Stimulated activated CD4-positive, alpha-beta T cell treated with anti-CD3 and anti-CD28 coated beads, Interleukin-12 subunit alpha, Interleukin-12 subunit beta, amount 100 ng/mL, for 24 hours (primary cell): ENCODE measurements at regions not wholly inside any gene's neighbourhood (a gene's known extent, or its start where the extent isn't known, plus 50 kb on each side); places are given as distances from the start of the nearest gene placed in this dataset.

Source experiments
- DNase-seq, 2 experiments: peaks; one replicate each; pipeline ENCODE4 v3.0.0-alpha.2; 2020; ENCODE audit warnings: low read depth in 2 of 2

DNA sequence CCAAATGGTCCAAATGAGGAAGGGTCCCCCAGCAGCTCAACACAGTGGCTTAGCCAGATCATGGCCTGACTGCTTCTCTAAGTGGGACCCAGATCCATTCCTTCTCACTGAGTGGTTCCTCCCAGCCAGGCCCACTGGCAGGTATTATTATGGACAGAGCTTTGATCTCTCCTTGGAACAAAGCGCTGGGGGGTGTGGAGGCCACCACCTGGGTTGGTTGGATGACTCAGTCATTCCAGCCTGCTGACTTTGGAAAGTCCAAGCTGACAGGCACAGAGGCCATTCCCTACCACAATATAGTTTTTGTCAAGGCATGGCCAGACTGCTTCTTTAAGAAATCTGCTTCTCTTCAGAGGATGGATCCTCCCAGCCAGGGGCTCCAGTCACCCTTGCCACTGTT, 341.1 kb downstream of the BTG1 start:
- no peak for DNase-seq

DNA sequence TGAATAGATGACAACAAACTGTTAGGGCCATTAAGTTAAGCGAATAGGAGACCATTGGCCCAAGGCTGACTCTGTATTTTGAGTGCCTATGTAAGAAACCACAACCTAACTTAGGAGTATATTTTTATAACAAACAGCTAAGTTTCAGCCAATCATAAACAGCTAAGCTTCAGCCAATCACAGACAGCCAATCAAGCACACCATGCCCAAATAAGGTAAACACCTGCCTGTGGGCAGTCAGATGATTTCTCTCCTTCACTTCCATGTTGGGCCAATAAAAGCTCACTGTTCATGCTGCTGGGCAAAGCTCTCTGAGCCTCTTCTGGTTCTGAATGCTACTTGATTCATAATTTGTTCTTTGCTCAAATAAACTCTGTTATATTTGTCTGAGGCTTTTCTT, 344.6 kb downstream of the BTG1 start:
- DNase-seq: no peak

DNA sequence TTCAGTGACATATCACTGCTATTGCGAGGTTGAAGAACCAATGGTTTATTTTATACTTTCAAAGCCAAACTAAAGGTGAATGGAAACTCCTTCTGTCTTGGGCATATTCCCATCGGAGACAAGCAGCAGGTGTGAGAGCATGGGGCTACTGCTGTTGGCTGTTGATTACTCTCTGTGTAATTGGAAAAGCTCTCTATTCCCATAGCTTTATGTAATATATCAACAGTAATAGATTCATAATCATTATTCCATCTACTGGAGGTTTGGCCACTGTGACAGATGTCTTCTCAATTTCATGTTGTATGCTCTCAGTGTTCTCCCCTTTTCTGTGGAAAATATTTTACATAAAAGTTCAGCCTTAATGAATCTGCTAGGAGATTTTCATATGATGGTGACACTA, 352.0 kb downstream of the BTG1 start:
- DNase-seq: no peak

DNA sequence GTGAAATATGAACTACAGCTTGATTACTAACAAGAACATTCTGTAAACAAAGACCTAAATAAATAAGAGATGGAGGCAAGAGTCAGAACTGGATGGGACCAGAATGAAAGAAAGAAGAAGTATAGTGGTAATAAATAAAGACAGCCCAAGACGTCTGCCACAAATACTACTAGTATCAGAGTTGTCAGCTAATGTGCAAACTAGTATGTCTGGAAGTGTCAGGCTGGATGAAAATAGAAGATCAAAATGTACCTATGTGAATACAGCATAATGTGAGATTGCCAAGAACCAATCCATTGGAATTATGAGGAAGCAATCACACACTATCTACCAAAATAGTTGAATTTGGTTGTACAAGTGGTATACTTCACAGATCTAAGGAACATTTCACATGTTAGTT, 353.0 kb downstream of the BTG1 start:
- DNase-seq: no peak

DNA sequence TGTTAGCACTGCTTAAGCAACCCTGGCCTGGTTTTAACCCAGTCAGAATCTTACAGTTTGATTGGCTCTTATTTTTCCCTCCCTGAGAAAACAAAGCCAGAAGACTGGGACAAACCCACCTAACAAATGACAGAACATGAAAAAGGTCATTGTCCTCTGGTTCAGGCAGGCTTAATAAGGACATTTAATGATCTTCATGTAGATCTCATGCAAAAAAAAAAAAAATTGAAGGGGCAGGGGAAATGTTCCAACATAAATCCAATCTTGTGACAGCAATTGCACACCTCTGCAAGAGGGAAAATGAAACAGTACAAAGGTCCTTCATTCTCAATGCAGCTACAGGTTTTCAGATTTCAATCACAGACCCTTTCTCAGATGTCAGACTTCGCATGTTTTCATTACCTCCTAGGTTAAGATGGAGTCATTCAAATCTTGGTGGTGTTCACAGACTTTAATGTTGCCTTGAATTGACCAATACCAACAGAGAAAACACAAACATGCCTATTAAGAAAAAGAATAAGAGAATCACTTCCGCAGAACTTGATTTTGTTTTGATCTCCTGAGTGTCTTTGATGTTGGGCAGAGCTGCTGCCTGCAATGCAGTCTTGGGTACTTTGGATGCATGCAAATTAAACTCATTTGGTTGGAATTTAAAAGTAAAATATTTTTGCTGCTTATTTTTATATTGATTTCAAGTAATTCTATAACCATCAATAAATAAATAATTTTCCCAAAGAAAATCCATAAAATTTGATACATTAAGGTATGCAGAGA, 359.0 kb downstream of the BTG1 start:
- no peak for DNase-seq

DNA sequence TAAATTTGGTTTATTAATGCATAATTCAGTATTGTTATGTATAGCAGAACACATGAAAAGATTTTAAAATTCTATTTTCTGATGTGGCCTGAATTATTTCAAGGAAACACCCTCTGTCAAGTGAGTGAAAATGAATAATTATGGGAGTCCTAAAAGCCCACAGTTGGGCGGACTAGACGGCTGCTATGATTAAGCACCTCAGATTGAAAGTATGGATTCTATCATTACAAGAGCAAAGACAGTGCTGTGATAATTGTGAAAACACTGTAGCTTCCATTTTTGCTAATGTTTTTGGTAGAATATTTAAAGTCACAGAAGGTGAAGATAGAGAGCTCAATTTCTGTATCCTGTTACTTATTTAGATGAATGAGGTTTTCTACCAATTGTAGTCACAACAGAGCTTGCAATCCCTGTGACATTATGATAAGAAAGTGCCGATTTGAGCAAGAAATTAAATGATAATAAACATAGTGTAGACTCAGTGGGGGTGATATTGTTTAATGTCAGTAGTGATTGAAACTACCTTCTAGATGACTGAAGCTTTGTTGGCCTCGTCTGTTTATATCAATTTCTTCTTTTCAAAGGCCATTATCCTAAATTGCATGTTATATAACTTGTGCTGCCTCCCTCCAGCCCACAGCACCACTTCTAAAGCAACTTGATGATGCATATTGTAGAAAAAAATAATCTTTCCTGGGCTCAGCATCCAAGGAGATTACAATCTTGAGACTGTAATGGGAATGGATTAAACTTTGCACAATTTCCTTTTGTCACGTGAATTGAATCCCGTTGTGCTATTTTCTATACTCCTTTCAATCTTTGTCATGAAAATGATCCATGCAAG, 359.8 kb downstream of the BTG1 start:
- no peak for DNase-seq

DNA sequence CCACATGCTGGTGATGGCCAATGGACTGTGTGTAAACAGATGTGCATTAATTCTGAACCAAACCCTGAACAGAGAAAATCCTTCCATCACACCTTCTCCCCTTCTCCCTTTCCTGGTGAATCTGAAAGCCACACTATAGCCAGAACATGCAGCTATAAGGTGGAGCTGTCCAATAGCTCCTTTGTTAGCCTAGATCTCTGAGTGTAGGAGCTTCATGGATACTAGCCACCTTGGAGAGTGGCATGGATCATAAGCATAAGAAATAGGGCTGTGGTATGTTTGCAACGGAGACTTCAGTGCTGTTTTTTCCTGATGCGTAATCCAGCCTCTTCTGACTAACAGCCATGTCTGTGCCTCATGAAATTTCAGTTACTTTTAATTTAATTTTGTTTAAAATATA, 364.5 kb downstream of the BTG1 start:
- DNase-seq: no peak

DNA sequence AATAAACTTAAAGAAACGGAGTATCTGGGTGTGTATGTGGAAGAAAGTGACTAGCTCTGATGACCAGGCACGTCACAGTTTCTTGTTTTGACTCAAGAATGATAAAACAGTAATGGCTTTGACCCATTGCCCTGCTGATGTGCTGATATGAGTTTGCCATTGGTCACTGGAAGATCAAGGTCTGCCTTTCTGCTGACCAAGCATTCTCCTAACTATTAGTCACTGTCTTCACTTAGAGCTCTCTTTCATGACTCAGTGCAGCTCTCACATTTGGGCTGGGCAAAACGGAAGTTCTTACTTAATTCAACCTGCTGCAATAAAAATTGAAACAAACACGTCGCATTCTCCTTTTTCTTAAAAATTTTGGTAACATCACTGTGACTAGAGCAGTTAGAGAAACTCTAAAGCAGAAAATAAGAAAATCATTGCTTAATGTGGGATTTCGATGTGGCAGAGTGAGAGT, 366.7 kb downstream of the BTG1 start:
- DNase-seq: peak; percentile 6 to 22

DNA sequence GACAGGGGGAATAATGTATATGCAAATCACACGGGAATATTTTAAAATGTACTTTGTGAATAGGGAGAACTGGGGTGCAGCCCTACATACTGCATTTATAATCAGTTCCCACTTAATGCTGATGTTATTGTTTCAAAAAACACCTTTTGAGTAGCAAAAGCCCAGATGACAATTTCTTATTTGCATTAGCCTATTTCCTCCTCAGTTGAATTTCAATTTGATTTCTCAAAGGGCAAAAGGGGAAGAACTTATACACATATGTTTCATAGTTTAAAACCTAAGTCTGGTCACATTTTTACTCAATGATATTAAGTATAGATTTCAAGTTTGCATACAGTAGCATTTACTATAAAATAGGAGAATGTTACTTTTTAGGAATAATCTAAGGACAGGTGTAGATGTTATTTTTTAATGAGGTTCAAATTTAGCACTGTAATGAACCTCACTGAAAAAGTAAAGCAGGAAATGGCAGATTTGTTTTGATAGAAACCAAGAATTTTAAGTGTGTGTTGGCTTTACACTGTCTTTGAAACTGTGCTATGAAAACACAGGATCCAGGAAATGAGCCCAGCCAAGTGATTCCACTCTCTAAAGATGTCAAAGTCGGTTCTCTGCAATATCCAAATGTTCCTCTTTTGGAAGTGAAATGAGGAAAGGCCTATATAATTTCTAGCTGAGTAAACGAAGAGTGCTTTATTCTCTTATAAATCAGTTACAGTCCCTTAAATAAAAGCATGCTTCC, 367.4 kb downstream of the BTG1 start:
- DNase-seq: no peak

DNA sequence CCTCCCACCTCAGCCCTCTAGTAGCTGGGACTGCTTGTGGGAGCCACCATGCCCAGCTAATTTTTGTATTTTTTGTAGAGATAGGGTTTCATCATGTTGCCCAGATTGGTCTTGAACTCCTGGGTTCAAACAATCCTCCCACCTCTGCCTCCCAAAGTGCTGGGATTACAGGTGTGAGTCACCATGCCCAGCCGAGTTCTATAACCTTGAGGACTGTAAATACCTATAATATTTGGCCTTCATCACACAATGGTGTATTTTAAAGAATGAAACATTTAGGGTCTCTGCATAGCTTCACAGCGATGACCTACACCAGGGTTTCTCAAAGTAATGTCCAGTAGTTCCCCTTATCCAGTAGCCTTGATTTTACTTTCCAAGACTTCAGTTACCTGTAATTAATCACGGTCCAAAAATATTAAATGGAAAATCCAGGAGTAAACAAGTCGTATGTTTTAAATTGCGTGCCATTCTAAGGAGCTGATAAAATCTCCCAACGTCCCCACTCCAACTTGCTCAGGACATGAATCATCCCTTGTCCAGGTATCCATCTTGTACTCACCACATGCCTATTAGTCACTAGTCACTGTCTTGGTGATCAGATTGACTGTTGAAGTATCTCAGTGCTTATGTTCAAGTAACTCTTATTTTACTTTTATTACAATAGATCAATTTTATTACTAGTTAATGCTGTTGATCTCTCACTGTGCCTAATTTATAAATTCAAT, 368.2 kb downstream of the BTG1 start:
- DNase-seq: no peak

DNA sequence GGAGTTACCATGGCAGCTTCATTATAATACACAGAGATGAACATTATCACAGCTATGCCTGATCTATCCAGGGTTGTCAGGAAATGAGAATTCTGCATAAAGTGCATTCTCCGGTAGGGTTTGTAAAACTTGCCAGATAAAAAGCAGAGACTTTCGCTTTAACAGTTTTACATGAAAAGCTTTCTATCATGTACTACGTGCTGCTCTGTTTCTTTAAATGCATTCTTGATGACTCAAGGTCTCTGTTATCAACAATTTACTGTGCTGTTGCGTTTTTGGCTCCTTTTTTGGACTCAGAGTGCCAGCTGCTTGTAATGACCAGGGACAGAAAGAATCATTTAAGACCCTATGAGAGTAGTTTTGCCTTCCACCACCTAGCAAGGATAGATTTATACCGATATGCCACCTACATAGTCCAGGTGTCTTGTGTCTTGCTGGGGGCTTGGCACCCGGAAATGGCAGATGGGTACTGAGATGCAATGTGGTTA, 371.2 kb downstream of the BTG1 start:
- DNase-seq: no peak

DNA sequence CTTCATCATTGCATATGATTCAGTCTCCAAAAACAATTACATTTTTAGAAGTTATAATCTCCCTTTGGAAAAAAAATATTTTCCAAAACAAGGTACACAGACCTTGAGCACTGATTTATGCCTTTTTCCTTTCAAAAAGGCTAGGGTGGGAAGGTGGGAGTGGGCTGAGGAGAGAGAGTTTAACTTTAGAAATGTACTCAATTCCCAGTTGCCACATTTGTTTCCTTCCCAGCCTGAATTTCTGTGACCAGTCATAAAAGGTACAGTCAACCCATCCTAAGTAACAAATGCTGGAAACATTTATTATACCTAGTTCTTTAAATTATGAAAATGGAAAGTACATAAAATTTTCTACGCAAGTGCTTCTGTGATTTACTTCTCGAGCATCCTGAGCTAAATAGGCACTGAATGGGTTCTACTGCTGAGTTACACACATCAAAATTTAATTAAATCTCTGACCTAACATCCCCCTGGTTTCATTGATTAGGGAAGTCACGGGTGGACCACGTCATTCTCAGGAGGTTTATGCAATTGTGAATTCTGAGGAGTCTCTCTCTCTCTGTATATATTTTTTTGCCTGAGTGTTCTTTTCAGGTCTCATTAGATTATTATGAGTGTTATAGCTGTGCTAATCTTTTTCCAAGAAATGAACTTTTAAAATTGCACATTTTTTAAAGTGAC, 371.8 kb downstream of the BTG1 start:
- DNase-seq: no peak

DNA sequence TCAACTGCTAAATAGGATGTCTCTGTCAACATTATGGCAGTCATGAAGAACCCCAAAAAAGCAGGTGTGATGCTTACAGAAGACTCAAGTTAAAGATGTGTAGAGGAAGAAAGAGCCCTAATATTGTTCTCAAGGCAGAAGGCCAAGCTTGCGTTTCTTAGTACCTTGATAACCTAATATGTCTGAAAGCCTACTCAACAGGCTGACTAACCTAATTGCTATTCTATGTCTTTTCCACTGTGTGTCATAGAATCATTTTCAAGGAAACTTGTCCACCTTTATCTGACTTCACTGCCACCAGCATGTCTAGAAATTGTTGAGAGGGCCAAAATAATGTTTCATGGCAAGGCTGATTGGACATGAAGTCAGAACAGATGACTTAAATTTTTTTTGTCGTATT, 373.2 kb downstream of the BTG1 start:
- no peak for DNase-seq

DNA sequence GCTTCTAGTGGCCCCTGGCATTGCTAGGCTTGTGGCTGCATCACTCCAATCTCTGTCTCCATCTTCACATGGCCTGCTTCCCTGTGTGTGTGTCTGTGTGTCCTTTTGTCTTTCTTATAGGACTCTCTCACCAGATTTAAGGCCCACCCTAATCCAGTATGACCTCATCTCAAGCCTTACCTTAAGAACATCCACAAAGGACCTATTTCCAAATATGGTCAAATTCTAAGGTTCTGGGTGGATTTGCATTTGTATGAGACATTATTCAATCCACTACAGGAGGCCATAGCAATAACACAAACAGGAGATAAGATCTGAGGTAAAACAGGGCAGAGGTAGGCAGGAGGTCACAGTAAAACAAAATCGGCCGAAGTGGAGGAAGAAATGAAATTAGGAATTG, 375.9 kb downstream of the BTG1 start:
- DNase-seq: no peak

DNA sequence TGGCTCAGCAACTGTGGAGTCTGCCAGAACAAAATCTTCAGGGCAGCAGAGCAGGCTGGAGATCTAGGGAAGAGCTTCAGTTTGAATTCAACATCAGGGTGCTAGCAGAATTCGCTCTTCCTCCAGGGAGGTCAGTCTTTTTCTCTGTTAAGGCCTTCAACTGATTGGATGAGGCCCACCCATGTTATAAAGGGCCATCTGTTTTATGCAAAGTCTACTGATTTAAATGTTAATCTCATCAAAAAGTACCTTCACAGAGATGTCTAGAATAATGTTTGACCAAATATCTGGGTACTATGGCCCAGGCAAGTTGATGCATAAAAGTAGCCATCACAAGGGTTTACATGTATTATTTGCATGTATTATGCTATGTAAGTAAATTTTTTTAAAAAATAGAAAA, 378.4 kb downstream of the BTG1 start:
- DNase-seq: no peak

DNA sequence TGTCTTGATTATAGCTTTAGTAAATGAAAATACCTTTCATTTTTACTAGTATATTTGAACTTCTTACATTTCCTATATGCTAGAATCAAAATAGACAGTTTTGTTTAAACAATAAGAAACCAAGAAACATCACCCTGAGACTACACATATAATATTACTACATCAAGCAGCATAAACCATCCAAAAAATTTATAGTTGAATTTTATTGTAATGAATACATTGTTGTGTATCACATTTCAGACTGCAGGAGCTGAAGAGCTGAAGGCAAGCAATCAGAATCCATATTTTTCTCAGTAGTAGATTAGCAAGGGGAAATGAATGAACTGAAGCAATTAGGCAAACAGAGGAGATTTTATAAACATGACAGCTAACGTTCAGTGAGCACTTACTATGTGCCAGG, 379.2 kb downstream of the BTG1 start:
- DNase-seq: no peak

DNA sequence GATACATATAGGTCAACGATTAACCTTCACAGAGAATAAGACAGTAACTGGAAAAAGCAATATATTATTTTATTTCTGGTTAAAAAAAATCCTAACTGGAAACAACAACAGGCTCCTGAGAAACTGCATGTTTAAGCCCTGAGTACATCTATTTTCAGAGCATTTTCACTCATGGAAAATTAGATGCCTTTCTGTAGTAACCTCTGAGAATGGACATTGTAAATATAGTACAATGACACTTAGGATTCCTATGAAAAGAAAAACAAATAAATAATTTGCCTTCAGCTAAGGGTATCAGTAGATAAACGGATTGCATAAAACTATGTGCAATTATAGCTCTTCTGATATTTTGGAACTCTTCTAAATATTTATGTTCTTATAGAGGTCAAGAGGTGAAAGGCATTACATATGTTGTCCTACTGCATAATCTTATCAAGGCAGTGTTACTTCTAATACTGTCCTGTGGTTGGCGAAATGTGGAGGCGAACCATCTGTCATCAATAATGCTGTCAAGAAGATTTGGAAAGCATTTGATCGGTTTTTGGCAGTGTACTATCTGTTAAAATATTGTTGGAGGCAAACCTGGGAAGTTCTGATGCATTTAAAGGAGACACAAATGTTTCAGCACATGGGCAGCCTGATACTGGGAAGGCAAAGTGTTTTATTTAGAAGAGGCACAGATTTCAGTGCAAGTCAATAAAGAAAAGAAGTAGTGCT, 381.8 kb downstream of the BTG1 start:
- DNase-seq: no peak

DNA sequence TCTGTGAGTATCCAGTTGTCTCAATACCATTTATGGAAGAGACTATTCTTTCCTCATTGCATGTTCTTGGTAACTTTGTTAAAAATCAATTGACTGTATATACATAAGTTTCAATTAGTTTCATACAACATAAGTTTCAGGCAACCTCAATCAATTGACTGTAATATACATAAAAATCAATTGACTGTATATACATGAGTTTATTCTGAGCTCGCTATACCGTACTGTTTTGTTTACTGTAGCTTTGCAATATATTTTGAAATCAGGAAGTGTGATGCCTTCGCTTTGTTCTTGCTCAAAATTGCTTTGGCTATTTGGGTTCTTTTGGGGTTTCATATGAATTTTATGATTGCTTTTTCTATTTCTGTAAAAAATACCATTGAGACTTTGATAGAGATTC, 392.0 kb downstream of the BTG1 start:
- DNase-seq: no peak

DNA sequence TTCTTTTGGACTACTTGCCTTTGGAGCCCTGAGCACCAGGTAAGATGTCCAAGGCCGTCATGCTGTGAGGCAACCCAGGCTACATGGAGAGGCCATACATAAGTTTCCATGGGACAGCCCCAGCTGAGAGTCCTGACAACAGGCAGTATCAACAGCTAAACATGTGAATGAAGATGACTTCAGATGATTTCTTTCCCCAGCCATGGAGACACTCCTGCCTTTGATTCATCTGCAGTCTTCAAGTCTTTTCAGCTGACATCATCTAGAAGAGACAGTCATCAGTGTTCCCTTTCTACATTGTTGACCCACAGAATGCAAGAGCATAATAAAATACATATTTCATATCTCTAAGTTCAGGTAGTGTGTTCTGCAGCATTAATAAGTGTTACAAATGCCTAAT, 398.7 kb downstream of the BTG1 start:
- no peak for DNase-seq

DNA sequence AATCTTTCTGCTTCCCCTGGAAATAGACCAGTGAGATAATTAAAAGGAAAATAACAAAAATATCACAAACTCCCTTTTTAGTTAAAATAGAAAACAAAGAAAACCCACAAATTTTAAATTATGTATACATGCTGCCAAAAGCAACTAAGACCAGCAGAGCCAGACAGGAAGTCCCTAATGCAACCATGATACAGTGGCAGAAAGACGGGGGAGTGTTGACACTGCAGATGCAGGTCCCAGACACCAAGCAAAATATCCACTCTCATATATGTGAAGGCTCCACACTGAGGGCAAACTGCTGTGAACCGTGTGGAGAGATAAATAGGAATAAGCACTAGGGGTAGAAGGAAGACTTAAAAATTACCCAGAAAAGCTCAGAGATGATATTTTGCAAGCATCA, 401.0 kb downstream of the BTG1 start:
- DNase-seq: no peak
